Activated T-cell treated with anti-CD3 and anti-CD28 coated beads for 4 hours (primary cell): ENCODE measurements at regions not wholly inside any gene's neighbourhood (a gene's known extent, or its start where the extent isn't known, plus 50 kb on each side); places are given as distances from the start of the nearest gene placed in this dataset.
"Not testable (repeated sequence)": the region's sequence is repeated elsewhere in the genome, so short reads cannot be mapped to it uniquely, and the experiment has no call there.

Source experiments
- DNase-seq: peaks from one replicate; pipeline ENCODE4 v3.0.0-alpha.2; 2020

DNA sequence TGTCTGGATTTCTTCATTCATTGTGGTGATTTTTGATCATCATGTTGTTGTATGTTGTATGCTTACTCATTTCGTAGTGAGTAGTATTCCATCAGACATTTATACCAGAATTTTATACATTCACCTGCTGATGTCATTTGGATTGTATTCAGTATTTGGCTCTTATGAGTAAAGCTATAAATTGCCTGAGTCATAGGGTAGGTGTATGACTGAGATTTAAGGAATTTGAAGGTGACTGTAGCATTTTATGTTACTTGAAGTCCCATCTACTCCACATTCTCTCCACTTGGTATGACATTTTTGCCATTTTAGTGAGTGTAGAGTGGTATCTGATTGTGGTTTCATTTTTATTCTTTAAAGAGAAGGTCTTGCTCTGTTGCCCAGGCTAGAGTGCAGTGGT, 548.2 kb downstream of the TBC1D22A start:
- DNase-seq: no peak

DNA sequence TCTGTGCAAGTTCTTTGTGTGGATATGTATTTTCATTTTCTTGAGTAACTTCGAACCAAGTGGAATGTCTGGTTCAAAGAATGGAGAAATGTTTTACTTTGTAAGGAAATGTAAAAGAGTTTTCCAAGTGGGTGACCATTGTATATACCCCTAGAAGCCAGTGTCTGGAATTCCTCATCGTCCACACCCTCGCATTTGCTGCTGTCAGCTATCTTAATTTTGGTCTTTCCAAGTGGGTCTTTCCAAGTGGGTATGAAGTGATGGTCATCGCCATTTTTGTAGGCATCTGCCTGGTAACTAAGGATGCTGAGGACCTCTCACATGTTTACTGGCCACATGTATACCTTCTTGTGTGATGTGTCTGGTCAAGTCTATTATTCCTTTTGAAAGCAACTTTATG, 547.5 kb downstream of the TBC1D22A start:
- no peak for DNase-seq

DNA sequence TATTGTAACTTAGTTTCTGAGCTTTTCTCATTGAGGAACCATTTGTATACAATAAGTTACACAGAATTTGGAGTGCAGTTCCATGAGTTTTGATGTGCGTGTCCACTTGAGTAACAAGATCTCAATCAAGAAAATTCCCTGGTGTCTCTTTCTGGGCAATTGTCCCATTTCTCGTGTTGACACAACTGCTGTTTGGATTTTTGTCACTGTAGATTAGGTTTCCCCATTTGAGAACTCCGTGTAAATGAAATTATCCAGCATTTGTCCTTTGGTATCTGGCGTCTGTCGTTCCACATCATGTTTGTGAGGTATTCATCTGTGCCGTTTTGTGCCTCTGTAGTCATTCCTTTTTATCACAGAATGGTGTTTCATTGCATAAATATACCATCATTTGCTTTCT, 547.0 kb downstream of the TBC1D22A start:
- DNase-seq: no peak

DNA sequence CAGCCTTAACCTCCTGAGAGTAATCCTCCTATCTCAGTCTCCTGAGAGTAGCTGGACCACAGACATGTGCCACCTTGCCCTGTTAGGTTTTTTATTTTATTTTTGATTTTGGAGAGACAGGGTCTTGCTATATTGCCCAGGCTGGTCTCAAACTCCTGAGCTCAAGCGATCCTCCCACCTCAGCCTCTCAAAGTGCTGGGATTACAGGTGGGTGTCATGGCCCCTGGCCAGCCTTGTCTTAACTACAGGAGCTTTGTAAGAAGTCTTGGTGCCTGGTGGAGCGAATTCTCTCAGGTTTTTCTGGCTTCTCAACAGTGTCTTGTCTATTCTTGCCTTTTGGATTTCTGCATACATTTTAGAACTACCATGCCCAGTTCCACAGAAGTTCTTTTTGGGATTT, 546.4 kb downstream of the TBC1D22A start:
- no peak for DNase-seq

DNA sequence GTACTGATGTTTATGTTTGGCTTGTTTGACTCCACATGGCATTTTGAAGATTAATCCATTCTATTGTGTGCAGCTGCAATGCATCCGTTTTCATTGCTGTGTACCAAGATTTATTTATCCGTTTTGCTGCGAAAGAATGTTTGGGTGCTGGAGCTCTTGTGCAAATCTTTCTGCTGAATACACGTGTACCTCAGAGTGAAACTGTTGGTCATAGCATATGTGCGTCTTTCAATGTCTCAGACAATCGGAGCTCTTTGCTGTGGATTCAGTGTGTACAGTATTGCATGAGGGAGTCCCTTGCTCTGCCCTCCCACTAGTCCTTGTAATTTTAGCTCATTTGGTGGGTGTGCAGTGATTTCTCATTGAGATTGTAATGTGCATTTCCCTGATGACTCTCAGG, 545.4 kb downstream of the TBC1D22A start:
- no peak for DNase-seq

DNA sequence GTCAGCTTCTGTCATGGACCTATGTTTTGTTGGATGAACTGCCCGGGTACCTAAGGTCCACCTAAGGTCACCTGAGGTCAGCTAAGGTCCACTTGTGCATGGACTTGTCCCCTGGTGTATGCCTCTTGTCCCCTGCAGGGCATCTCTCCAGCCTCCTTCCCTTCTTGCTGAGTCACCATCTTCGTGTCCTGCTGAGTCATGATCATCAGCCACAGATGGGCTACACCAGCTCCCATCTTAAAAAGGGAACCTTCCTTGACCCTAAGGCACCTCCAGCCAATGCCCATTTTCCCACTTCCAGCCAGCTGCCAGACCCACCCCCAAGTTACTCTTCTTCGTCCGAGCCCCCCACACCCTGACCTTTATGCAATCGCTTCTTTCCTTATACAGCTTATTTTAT, 544.9 kb downstream of the TBC1D22A start:
- no peak for DNase-seq

DNA sequence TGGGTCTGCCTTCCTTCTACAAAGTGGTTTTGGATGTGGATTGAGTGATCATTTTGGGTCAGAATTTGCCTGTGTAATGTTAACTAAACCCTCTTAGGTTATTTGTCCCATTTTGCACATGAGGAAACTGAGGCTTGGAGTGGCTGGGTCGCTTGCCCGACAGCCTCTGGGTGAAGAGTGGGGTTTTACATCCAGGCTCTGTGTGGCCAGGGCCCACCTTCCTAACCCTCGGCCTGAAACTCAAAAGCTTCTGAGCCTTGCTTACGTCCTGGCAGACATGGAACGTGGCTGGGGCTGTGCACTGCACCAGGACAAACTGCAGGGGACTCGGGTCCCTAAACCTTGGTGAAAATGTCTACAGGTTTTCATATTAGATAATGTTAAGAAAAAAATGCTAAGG, 542.4 kb downstream of the TBC1D22A start:
- DNase-seq: no peak

DNA sequence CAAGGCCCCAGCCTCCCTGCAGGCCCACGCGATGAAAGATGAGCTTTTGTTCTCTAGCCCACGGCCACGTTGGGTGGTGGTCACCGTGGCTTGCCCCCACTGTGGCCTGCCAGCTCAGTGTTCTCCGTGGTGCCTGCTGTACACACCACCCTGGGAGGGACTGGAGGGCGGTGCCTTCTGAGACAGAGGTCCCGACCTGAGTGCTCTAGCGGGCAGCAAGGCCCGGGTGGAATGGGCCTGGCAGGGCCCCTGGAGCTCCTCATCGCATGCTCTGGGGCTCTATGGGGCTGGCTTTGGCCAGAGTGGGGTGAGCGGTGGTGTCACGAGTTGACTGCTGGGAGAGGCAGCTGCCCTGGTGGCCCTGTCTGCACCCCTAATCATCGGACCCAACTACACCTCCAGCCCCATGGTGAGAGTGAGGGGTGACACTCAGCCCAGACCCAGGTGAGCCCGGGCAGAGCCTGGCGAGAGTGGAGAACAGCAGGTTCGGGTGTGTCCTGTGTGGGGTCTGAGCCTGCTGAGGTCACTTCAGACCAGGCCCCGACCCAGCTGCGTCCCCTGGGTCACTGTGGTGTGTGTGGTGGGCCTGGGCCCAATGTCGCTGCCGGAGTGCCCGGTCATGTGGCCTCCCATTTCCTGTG, 541.9 kb downstream of the TBC1D22A start:
- DNase-seq: no peak

DNA sequence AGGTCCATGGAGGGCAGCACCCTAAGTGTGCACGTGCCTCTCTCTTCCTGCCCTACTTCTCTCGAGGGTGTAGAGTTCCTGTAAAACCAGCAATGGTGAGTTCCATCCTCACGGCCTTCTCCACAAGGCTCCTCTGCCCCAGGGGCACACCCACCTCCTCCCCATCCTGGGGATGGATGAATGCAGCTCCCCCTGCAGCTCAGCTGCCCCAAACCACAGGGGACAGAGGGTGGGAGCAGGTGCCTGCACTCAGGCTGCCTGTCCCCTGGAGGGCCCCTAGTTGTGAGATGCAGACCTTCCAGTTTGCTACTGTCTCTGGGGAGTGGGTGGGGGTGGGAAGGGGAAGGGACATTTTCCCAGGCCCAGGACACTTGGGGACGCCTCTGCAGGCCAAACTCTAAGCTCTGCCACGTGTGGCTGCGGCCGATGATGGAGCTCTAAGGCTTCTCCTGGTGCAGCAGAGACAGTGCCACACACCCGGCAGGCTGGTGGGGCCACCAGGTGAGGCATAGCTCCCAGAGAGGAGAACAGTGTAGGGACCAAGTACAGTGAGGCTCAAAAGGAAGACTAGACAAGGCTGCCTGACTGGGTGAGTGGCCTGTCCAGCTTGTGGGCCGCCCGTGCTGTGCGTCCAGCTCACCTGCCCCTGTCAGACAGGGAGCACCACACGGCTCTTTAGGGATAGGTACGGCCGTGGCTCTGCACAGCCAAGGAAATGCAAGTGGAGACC, 540.9 kb downstream of the TBC1D22A start:
- DNase-seq: no peak

DNA sequence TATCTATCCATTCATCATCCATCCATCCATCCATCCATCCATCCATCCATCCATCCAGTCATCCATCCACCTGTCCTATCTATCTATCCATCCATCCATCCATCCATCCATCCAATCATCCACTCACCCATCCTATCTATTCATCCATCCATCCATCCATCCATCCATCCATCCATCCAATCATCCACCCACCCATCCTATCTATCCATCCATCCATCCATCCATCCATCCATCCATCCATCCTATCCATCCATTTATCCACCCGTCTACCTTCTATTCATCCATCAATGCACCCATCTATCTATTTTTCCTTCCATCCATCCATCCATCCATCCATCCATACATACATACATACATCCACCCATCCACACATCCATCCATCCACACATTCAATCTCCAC, 540.1 kb downstream of the TBC1D22A start:
- DNase-seq: not testable (repeated sequence)

DNA sequence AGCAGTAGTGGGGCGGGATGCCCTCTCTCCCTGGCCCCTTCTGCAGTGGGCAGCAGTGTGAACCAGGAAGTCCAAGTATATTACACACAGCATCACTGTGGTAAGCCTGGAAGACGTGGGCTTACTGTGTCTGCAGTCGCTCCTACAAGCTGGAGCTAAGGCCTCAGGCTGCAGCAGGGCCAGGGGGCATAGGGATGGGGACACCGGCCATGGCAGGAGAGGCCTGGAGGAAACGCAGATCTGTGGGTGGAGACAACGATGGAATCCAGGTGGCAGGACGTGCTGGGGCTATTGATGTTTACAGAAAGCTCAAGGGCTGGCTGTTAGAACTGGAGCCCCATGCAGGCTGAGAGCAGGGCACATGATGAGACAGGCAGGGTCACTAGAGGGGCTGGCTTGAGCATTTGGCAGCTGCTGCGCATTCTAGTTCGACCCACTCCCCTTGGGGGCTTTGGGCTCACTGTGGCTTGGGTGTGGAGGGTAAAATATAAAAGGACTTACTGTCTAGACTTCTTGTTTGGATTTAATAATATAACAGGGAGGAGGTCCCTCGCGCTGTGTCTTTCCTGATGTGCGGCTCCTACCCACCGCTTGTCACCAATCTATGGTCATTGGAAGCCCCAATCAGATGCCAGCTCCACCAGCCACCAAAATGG, 539.5 kb downstream of the TBC1D22A start:
- no peak for DNase-seq

DNA sequence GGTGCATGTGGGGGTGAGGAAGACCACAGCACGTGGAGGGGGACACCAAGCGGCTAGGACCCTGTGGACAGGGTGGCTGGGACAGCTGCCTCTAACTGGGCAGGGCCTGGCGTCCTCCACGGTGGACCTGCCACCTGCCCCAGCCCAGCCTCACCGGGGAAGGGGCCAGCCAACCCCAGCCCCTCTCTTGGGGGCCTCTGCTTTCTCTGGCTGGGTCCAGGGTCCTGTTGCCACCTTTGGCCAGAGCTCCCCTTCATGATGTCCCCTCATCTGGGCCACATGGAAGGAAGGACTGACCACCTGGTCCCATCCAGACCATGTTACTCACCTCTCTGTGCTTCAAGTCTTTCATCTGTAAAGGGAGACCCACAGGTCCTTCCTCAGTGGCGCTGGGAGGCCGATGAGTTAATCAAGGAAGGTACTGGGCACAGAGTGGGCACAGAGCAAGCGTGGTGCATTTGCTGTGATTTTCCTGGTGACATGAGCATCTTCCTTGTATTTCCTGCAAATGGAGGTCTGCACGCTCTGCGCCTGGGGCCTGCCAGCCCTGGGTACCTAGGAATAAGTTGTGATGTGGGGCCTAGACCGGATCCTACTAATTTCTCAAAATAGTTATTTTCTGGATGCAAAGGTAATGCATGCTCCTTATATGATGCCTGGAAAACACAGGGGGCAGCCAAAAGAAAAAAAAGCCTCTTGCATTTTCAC, 538.4 kb downstream of the TBC1D22A start:
- DNase-seq: no peak

DNA sequence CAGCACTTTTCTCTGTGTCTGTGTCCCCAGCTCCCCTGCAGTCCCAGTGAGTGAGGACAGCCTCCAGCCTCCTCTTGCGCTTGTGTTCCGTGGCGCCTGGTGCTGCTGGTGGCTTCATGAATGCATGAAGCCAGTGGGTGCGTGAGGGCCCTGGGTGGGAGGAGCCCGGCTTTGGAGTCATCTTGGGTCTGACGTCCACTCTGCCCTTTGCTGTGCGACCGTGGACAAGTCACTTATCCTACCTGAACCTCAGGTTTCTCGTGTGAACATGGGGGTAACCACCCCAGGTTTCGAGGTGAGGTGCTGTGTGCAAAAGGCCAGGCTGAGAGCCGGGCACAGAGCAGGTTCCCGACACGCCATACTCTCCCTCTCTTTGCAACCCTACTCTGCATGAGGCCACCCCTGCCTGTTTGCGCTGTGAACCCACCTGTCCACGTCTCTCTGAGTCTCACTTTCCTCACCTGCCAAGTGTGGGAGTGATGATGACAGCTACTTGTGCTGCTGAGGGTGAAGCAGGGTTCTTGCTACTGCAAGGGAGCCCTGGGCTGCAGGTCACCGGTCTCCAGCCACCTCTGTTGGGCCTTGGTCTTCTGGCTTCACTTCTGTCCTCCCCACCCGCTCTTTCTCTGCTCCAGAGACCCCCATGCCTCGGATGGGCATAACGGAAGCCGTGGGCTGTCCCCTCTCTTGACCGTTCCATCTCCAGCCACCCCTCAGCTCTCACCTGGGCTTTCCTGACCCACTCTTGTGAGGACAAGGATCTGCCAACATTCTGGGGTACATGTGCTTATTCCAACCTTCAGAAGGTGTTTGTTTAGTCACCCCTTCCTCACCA, 537.6 kb downstream of the TBC1D22A start:
- no peak for DNase-seq

DNA sequence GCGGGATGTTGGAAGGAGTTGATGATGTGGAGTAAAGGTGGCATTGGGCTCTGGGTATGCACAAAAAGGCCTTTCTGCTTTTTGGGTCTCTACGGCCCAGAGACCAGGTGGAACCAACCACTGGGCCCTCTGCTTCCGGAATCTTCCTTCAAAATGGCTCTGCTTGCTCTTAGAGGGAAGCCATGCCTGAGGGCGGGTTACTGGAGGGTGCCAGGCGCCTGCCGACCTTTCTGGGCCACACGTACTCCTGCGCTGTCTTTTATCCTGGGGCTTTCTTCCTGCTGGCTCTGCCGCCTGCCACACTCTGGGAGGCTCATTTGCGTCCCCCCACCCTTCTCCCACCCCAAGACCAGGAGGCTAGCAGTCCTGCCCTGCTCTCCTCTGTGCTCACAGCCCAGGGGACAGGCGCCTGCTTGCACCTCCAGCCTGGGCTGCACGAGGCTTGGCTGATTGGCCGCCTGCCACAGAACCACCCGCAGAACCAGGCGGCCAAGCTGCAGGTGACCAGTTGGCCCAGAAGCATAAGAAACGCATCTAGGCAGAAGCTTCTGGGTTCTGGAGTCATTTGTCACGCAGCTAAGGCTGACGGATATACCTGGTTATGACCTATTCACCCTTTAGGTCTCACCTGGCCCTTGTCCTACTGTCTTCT, 536.9 kb downstream of the TBC1D22A start:
- no peak for DNase-seq

DNA sequence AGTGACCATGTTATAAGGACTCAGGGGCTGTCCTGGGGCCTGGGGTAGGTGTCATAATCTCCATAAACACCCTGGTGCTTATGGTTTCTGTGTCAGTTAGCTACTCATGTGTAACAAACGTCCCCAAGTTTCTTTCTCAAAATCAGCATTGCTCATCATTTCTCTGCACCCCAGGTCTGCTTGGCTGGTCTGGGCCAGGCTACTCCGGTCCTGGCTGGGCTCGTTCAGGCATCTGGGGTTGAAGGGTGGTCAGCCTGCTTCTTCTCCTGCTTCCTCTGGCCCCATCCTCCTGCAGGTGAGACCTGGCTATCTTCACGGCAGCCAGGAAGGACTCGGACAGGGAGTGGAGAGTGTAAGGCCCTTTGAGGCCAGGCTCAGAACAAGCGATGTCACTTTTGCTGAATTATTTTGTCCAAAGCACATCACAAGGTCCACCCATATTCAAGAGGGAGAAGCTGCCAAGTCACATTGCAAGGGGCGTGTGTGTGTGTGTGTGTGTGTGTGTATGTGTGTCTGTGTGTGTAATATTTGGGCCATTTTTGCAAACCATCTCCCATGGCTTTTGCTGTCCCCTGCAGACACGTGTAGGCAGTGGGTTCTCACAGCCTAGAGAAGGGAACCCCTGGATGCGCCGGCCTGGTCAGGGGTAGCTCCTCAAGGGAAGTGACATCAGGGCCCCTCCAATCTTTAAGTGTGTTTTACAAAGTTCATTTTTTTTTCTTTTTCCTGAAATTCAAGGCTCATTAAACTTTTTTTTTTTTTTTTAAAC, 535.8 kb downstream of the TBC1D22A start:
- DNase-seq: no peak

DNA sequence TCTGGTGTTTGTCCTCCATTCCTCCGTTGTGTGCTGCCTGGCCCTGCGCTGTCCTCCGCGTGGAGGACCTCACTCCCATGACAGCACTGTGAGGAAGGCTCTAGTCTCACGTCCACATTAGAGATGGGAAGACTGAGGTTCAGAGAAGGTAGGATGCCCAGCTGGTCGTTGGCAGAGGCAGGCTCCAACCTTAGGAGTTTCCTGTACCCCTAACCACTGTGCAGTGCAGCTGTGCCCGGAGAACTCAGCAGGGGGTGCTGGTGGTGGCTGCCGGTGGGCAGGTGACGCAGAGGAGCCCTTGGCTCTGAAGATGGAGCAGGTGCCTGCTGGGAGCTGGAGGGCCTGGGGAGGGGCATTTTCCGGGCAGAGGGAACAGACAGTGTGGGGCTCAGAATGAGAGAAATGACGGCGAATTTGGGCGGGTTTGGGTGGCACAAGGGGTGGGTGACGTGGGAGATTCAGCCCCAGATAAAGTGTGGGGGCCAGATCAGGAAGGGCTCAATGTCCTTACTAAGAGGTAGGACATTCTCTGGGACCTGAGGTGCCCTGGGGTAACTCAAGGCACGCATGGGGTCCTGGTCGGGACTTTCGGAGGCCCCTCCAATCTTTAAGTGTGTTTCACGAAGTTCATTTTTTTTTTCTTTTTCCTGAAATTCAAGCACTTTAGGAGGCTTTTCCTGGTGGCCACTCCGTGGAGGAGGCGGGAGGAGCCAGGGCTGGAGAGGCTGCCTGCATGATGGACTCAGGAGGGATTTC, 535.0 kb downstream of the TBC1D22A start:
- no peak for DNase-seq

DNA sequence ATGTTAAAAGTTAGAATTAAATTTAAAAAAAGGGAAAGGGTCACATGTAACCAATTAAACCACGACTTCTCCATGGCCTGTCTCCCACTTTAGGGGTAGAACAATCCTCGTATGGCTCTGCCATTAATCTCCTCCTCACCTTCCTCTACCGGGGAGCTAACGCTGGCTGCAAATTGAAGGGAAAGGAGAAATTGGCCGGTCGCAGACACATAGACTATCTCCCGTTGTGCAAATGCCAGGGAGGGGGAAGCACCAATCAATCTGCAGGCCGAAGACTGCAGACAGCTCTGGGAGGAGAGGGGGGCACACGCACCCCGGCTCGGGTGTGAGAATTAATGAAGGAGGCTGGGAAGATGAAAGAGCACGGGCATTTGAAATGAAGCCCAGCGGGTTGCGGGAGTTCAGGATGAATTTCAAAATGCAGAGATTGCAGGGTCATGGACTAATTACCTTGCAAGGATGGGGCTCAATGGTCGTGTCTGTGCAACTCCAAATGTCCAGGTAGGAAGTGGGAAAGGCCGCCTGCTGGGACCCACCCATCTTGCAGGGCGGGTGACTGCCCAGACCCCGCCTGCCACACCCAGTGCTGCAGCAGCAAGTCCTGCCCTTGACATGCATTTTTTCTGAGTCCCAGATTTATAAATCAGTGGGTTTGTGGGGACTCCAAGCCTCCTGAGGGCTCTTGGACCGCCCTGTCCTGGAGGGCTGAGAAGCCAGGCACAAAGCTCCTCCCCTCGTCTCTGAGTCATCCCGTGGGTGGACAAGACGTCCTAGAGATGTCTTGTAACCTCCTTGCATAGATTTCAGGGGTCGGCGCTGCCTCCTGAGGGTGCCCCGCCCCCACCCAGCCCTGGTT, 534.2 kb downstream of the TBC1D22A start:
- DNase-seq: no peak

DNA sequence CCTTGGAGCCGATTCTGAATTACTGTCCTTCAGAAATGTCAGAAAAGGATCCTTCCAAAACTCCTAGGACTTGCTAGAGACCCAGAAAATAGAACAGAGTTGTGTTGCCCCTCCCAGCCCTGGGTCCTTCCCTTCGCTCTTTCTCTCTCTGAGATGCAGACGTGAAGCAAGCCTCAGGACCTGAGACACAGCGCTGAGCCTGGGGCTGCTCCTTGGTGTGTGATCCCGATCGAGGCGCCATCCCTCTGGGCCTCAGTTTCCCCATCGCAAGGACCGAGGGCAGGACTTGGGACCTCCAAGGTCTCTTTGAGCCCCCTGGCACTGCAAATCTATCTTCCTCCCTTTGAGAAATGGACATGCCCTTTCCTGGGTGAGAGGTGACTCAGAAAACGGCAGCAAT, 533.5 kb downstream of the TBC1D22A start:
- no peak for DNase-seq

DNA sequence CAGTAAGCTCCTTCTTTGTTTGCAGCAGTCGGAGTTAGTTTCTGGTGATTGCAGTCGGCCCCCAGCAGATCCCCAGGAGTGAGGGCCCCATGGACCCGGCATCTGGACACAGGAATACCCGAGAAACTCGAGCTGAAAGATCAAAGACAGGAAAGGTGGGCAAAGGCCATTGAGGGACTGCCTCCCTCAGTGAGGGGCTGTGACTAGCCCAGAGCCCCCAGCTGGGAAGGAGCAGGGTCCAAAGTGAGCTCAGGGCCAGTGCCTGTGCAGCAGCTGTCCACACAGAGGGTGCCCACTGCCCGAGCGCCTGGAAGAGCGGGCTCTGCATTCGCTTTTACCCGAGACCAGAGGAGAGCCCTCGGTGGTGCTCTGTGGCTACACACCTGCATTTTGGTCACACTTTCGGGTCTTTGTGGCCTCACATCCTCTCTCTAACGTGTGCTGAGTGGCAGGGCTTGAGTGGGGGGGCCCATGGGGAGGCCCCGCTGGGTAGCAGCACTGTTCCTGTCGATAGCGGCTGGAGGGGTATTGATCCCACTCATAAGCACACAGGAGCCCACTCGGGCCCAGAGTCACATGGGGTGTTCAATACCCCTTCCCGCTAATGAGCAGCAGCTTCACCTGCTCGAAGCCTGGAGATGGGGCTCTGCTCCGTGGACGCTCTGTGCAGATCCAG, 532.9 kb downstream of the TBC1D22A start:
- DNase-seq: no peak
